Activated T-helper 2 cell treated with anti-CD3 and anti-CD28 coated beads, Interferon-gamma antibody, Interleukin-2, Interleukin-4, amounts not matched to agents 10 μg/mL and 5 μg/mL and 100 μg/mL, durations not matched to agents 14 hours and 24 hours and 36 hours (primary cell): ENCODE measurements at regions not wholly inside any gene's neighbourhood (a gene's known extent, or its start where the extent isn't known, plus 50 kb on each side); places are given as distances from the start of the nearest gene placed in this dataset.

Experiments
- DNase-seq: peaks from one replicate; pipeline ENCODE4 v3.0.0; 2021; ENCODE audit warnings: low spot score
- H3K27ac Mint-ChIP-seq: one replicate; pipeline ENCODE4 v1.8.0; 2021; ENCODE audit warnings: mixed read lengths
- H3K27me3 Mint-ChIP-seq: one replicate; pipeline ENCODE4 v1.8.0; 2021; ENCODE audit warnings: low read depth, mixed read lengths
- H3K36me3 Mint-ChIP-seq: one replicate; pipeline ENCODE4 v1.8.0; 2021; ENCODE audit warnings: low read depth, mixed read lengths
- H3K4me1 Mint-ChIP-seq: one replicate; pipeline ENCODE4 v1.8.0; 2021; ENCODE audit warnings: low read depth, mixed read lengths
- H3K4me3 Mint-ChIP-seq: one replicate; pipeline ENCODE4 v1.8.0; 2021; ENCODE audit warnings: low read depth, mild to moderate bottlenecking, moderate library complexity, mixed read lengths
- H3K9me3 Mint-ChIP-seq: one replicate; pipeline ENCODE4 v1.8.0; 2021; ENCODE audit warnings: mixed read lengths
- intact Hi-C: fragments of 100-400 bp; cut with micrococcal nuclease; formaldehyde crosslinking; loops from one replicate; pipeline ENCODE4 v1.15.1; 2023

DNA sequence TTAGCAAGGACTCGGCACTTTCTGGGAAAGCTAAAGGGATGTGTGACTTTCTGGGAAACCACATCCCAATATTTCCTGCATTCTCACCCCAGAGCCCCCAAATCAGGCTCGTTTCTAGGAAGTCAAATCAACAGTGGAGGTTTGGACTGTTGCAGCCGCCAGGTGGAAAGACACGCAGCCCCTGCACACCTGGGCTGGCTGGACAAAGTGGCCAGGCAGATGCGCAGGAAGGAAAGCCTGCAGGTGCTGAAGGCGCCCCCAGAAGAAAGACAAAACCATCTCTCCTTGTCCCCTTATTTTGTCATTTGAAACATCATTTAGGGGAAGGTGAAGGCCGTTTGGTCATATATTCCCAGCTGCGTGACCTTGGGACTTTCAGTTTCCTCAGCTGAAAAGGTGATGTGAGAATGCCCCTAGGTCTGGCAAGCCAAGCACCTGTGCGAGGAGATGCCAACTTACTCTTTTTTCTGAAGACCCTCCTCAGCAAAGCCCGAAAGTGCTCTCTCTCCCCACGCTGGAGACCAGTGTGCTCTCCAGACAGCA is 97.9 kb upstream of the CPEB4 start:
- H3K36me3 Mint-ChIP-seq: no peaks in the 10 kb centered on the region
- H3K4me1 Mint-ChIP-seq: no peaks in the 10 kb centered on the region
- H3K27me3 Mint-ChIP-seq: peaks cover 3% of the 10 kb centered on the region
- no peaks in the 10 kb centered on the region for H3K9me3 Mint-ChIP-seq
- no peak overlapping the region for H3K27ac Mint-ChIP-seq
- H3K4me3 Mint-ChIP-seq: no peak overlapping the region
- DNase-seq: no peak
- intact Hi-C loops: no loop called here

DNA sequence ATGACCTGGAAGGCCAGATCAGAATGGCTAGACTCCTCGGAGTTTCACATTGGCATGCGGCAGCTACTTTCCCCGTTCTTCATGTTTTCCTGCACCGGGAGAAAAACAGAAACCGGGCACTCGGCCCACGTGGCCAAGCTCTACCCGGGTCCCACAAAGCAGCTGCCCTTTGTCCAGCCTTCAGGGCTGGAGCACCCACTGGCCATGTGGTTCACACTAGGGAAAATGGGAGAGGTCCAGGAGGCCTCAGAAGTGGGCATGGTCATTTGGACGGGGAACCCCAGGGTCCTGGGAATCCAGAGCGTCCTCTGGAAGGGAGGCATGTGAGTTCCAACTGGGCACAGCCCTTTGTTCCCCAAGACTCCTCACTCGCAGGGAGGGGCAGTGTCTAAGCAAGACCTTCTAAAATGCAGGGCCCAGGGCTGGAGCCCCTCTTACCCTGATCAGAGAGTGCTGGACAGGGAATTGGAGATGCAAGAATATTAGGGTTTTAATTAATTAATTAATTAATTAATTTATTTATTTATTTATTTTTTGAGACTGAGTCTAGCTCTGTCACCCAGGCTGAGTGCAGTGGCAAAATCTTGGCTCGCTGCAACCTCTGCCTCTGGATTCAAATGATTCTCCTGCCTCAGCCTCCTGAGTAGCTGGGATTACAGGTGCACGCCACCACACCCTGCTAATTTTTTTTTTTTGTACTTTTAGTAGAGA is 97.2 kb upstream of the CPEB4 start:
- H3K4me1 Mint-ChIP-seq: no peaks in the 10 kb centered on the region
- no peaks in the 10 kb centered on the region for H3K36me3 Mint-ChIP-seq
- no peak overlapping the region for H3K27ac Mint-ChIP-seq
- intact Hi-C loops: no loop called here
- H3K4me3 Mint-ChIP-seq: no peak overlapping the region
- no peaks in the 10 kb centered on the region for H3K9me3 Mint-ChIP-seq
- peaks cover 3% of the 10 kb centered on the region for H3K27me3 Mint-ChIP-seq
- no peak for DNase-seq

DNA sequence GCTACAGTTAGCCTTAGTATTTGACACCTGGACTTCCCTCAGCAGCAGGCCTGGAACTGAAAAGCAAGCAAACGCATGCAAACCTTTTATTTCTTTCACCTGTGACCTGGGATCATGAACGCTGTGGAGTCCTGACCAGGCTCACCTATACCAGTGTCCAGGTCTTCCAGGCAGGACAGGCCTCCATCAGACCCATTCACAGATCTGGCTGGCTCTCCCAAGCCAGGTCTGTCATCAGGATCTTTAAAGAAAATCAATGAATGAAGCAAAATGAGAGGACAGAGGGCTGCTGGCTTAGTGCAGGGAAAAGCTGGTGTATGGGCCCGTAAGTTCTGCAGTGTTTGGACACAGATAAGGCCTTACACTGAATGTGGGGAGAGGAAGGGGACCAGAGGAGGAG is 96.3 kb upstream of the CPEB4 start:
- Mint-ChIP-seq H3K4me1 (no peaks in the 10 kb centered on the region), H3K9me3 (no peaks in the 10 kb centered on the region), H3K27ac (no peak overlapping the region), H3K27me3 (peaks cover 3% of the 10 kb centered on the region), H3K4me3 (no peak overlapping the region), H3K36me3 (no peaks in the 10 kb centered on the region)
- no peak for DNase-seq
- intact Hi-C loops: no loop called here

DNA sequence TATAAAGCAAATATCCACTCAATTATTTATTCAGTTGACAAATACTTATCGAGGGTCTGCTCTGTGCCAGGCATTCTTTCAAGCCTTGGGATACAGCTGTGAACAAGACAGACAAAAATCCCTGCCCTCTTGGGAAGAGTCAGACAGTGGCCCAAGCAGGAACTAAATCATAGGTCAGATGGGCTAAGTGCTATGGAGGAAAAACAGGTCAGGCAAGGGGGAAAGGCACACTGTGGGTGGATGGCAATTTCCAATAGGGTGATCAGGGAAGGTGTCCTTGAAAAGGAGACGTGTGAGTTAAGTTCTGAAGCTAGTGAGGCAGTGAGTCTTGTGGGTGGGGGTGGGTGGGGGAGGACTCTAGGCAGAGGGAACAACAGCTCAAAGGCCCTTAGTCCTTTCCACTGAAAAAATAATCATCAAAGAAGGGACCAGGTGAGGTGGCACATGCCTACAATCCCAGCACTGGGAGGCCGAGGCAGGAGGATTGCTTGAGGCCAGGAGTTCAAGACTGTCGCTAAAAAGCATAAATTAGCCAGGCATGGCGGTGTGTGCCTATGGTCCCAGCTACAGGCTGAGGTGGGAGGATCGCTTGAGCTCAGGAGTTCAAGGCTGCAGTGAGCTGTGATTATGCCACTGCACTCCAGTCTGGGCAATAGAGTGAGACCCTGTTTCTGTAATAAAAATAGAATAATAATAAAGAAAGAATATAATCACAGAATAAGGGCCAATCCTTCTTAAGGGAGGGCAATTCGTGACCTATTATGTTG is 95.2 kb upstream of the CPEB4 start:
- no peak overlapping the region for H3K4me3 Mint-ChIP-seq
- intact Hi-C loops: no loop called here

DNA sequence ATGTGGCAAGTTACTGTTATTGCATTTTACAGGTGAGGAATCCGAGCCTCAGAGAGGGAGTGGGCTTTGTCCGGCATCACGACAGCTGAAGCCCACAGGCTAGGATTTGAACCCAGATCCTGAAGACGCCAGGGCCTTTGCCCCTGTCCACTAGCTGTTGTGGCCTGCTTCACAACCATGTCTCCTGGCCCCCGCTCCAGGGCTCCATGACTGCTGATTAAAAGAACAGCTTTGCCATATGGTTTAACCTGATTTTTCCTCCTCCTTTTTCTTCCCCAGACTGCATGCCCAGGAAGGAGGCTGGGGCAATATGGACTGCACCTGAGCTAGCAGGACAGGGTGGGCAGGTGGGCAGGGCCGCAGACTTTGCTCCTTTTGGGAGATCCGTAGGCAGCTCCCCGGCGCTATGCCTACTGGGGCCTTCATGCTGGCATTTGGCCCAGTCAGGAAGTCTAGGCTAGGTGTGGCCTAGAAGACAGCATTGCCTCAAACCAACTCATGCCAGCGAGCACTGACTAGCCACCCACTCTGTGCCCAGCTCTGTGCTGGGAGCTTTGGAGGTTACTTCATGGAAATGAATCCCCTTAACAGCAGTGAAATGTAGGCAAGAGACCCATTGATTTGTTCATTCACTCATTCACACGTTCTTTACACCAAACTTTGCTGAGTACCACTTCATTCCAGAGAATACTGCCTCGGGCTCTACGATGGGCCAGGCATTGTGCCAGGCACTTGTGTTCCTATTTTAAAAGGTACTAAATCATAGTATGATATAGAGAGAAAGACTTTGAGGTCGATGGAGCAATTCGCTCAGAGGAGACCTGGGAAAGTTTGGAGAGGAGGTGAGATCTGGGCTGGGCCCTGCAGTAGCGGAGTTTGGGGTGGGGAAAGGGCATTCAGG is 94.3 kb upstream of the CPEB4 start:
- no peaks in the 10 kb centered on the region for H3K4me1 Mint-ChIP-seq
- intact Hi-C loops: no loop called here
- peaks cover 3% of the 10 kb centered on the region for H3K27me3 Mint-ChIP-seq
- no peak for DNase-seq
- H3K9me3 Mint-ChIP-seq: no peaks in the 10 kb centered on the region
- H3K36me3 Mint-ChIP-seq: no peaks in the 10 kb centered on the region
- H3K27ac Mint-ChIP-seq: no peak overlapping the region
- H3K4me3 Mint-ChIP-seq: no peak overlapping the region

More for the DNA sequence above, 95.2 kb upstream of the CPEB4 start:
- H3K36me3 Mint-ChIP-seq: no peaks in the 10 kb centered on the region
- H3K27ac Mint-ChIP-seq: no peak overlapping the region
- peaks cover 3% of the 10 kb centered on the region for H3K27me3 Mint-ChIP-seq
- H3K4me1 Mint-ChIP-seq: no peaks in the 10 kb centered on the region
- no peak for DNase-seq
- H3K9me3 Mint-ChIP-seq: no peaks in the 10 kb centered on the region

DNA sequence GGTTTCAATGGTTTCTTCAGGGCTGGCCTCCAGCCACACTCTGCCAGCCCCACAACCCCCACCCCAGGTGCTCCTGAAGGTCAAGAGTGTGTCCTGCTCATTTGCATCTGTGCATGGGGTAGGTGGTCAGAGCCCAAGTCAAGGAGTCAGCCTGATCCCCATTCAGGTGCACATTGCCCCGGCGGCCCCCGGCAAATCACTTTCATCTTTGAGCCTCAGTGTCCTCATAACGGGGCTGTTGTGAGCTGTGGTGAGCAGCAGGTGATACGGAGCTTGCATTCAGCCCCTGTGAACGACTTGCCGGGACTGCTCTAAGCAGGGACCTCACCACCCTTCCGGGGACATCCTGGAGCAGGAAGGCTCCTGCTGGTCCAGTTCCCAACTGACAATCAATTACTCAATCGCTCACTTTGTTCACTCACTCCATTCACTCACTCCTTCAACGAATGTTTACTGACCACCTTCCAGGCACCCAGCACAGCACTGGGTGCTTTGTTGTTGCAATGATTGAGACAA is 93.2 kb upstream of the CPEB4 start:
- Mint-ChIP-seq H3K36me3 (no peaks in the 10 kb centered on the region), H3K4me3 (no peak overlapping the region), H3K9me3 (no peaks in the 10 kb centered on the region), H3K27me3 (peaks cover 4% of the 10 kb centered on the region), H3K4me1 (no peaks in the 10 kb centered on the region), H3K27ac (no peak overlapping the region)
- no peak for DNase-seq
- intact Hi-C loops: no loop called here

DNA sequence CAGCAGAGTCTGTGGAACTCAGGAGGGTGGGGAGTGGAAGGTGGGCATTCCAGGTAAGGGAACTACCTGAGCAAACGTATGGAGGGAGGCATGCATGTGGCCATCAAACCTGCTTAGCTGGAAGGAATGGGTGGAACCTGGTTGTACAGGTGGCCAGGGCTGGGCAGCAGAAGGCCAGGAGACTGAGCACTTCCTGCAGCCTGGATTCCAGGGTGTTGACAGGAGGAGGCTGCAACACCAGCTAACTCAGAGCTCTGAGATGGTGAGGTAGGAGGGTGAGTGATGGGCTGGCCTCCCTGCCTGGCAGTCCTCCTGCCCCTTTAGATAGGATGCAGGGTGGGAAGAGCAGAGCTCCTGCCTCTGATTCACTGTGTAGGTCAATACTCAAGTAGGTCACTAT is 92.5 kb upstream of the CPEB4 start:
- Mint-ChIP-seq H3K27ac (no peak overlapping the region), H3K36me3 (no peaks in the 10 kb centered on the region), H3K4me1 (no peaks in the 10 kb centered on the region), H3K9me3 (no peaks in the 10 kb centered on the region), H3K4me3 (no peak overlapping the region), H3K27me3 (peaks cover 4% of the 10 kb centered on the region)
- intact Hi-C loops: no loop called here
- no peak for DNase-seq

DNA sequence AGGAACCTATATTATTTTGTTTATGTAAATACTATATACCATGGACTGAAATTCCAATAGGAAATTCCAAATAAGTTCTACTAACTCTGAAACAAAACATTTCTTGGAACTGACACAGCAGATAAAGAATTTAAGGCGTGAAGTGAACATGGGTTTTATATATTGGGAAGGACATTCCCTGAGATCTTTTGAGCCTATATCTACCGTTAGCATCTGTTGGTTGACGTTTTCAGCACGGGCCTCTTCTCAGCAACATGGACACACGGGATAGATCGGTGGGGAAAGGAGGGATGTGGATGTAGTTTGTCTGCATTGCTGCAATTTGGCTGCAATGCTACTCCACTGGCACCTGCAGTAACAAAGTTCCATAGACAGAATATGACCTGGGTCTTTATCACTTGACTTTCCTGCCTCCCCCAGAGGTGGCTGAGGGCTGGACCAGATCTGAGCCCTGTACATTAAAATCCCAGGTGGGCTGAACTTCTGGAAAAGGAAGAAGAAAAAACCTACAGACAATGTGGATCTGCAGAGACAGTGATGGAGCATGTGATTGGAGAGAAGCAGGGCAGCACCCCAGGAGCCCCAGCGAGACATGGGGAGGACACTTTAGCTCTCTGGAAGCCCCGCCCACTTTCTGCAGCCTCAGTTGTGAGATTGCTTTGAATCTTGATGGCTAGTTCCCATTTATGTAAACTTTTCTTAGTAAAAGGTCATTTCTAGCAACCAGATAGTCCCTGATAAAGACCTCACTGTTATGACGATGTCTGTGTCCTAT is 91.2 kb upstream of the CPEB4 start:
- Mint-ChIP-seq H3K4me1 (no peaks in the 10 kb centered on the region), H3K36me3 (no peaks in the 10 kb centered on the region), H3K9me3 (no peaks in the 10 kb centered on the region), H3K4me3 (no peak overlapping the region), H3K27ac (no peak overlapping the region), H3K27me3 (peaks cover 4% of the 10 kb centered on the region)
- intact Hi-C loops: no loop called here
- DNase-seq: no peak

DNA sequence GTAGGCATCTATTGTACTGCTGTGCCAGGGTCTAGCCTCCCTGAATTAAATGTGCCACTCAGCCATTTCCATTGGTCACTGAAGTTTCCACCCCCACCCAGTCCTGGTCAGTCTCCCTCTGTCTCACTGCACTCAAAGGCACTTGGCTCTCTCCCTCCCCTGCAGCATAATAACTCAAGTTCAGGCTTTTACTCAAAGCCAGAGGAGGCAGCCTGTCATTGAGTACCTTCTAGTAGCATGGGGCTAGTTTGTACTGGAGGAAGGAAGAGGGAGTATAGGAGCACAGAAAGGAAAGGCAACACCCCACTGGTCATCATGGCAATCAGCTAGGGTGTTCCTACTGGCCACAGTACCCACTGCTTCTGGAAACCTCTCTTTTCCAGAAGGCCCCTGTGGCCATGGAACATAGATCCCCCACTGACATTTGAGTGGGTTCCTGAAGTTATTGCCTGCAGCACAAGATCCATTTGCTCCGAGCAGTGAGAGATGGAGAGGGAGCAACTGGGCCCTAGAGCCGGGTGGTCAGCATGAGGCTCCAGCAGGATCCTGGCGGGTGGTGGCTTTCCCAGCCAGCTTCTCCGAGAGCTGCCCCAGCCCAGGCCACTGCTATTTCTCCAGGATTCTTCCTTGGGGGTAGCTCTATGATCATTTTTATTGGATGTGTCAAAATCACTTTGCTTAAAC is 89.9 kb upstream of the CPEB4 start:
- Mint-ChIP-seq H3K27me3 (peaks cover 4% of the 10 kb centered on the region), H3K4me3 (no peak overlapping the region), H3K9me3 (no peaks in the 10 kb centered on the region), H3K27ac (no peak overlapping the region), H3K4me1 (no peaks in the 10 kb centered on the region), H3K36me3 (no peaks in the 10 kb centered on the region)
- no peak for DNase-seq
- intact Hi-C loops: no loop called here

DNA sequence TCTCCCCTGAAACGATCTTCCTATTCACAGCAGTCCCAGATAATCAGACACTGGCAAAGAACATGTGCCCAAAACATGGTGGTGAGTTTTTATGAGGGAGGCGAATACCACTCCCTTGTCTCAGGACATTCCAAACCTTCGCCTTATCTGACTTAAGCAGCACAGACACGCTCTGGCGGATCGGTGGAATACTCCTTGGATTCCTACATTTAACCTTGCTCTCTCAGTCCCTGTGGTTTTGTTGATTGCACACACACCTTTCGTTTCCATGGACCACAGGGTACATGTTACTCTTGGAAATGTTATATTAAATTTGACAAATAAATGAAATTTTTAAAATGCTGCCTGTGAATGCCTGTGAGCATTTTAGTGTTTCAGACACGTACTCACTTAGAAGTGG is 87.8 kb upstream of the CPEB4 start:
- no peak for DNase-seq
- H3K27me3 Mint-ChIP-seq: peaks cover 2% of the 10 kb centered on the region
- intact Hi-C loops: no loop called here

DNA sequence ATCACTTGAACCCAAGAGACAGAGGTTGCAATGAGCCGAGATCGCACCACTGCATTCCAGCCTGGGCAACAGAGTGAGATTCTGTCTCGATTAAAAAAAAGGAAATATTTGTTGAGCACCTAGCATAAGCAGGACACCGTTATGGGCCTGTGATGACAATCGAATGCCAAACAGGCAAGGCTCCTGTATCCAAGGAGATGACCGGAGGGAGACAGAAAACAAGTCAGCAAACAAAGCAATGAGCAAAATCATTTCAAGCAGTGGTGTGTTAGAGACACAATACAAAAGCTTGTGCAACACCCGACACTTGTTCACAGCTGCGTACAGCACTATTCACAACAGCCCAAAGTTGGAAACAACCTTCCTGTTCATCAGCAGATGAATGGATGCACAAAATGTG is 87.1 kb upstream of the CPEB4 start:
- Mint-ChIP-seq H3K27me3 (peaks cover 2% of the 10 kb centered on the region), H3K4me3 (no peak overlapping the region), H3K4me1 (no peaks in the 10 kb centered on the region), H3K27ac (no peak overlapping the region), H3K9me3 (no peaks in the 10 kb centered on the region), H3K36me3 (no peaks in the 10 kb centered on the region)
- intact Hi-C loops: no loop called here
- DNase-seq: no peak

More for the DNA sequence above, 87.8 kb upstream of the CPEB4 start:
- Mint-ChIP-seq H3K36me3 (no peaks in the 10 kb centered on the region), H3K4me1 (no peaks in the 10 kb centered on the region), H3K4me3 (no peak overlapping the region), H3K27ac (no peak overlapping the region), H3K9me3 (no peaks in the 10 kb centered on the region)
